Heart left ventricle (tissue), 16 donors: ENCODE measurements at regions not wholly inside any gene's neighbourhood (a gene's known extent, or its start where the extent isn't known, plus 50 kb on each side); places are given as distances from the start of the nearest gene placed in this dataset.

Experiments
- ATAC-seq, 4 donors: fragments of 200-7000 bp; cut with Tn5 transposase; one replicate each; pipeline ENCODE4 v1.9.1; 2020 to 2022; ENCODE audit warnings: moderate library complexity in 4 of 4, mild to moderate bottlenecking in 3 of 4, moderate number of reproducible peaks in 1 of 4
- DNase-seq, 5 donors: peaks; one replicate each; pipeline ENCODE4 v3.0.0-alpha.2; 2020
- H3K27ac ChIP-seq, 12 donors: fragments of 200-600 bp; sonication (generic) in 4 of 12; one replicate each; pipeline versions ENCODE4 v1.5.0 to v1.8.0; 2016 to 2022; ENCODE audit warnings: mild to moderate bottlenecking in 2 of 12
- H3K27me3 ChIP-seq, 9 donors: fragments of 200-600 bp; sonication (generic) in 2 of 9; one replicate each; pipeline versions ENCODE4 v1.5.1 to v1.8.0; 2016 to 2022; ENCODE audit warnings: mild to moderate bottlenecking in 3 of 9
- H3K36me3 ChIP-seq, 9 donors: fragments of 200-600 bp; sonication (generic) in 2 of 9; one replicate each; pipeline versions ENCODE4 v1.5.0 to v1.8.0; 2018 to 2022; ENCODE audit warnings: mild to moderate bottlenecking in 2 of 9
- H3K4me1 ChIP-seq, 12 donors: fragments of 200-600 bp; sonication (generic) in 4 of 12; one replicate each; pipeline versions ENCODE4 v1.5.0 to v1.8.0; 2016 to 2022; ENCODE audit warnings: mild to moderate bottlenecking in 3 of 12
- H3K4me3 ChIP-seq, 12 donors: fragments of 200-600 bp; sonication (generic) in 4 of 12; one replicate each; pipeline versions ENCODE4 v1.5.0 to v1.8.0; 2017 to 2022; ENCODE audit warnings: mild to moderate bottlenecking in 9 of 12, moderate library complexity in 4 of 12
- H3K9me3 ChIP-seq, 12 donors: fragments of 200-600 bp; sonication (generic) in 4 of 12; one replicate each; pipeline versions ENCODE4 v1.5.0 to v1.8.0; 2016 to 2022; ENCODE audit warnings: mild to moderate bottlenecking in 1 of 12
- POLR2A ChIP-seq, 2 donors: fragments of 450-650 bp; IDR thresholded peaks; one replicate each; pipeline ENCODE4 v1.6.1; 2017; ENCODE audit warnings: antibody characterized with exemption in 2 of 2, mild to moderate bottlenecking in 2 of 2, moderate library complexity in 2 of 2
- WGBS, 4 donors: extraction: QIAGEN DNeasy Blood & Tissue Kit in 2 of 4; methylation state at CpG; one replicate each; pipeline versions ENCODE4 v1.1.5 to v1.1.7; 2013 to 2018; 5-methylcytosine and 5-hydroxymethylcytosine counted together
- intact Hi-C, 10 donors: fragments of 100-400 bp; cut with DNase I; formaldehyde crosslinking; loops; one replicate each; pipeline versions ENCODE4 v1.11.1 to v1.14.2; 2022
- TF ChIP-seq, protein P1 (sequence below), 12 donors: fragments of 200-600 bp; sonication (generic) in 4 of 12; IDR thresholded peaks; one replicate each; pipeline versions ENCODE4 v1.5.0 to v1.8.0; 2018 to 2022; ENCODE audit warnings: antibody characterized with exemption in 12 of 12, mild to moderate bottlenecking in 5 of 12
- donor health status: ischemic (EF 13 %, LVEDD 7.1; RV severe dilation, severe dysfunction).
- donor health status: healthy with polysubstance abuse.
- donor health status: DM: no; HTN: yes; CAD: no.
- donor health status: DM: no; HTN: no; CAD: no.
- donor health status: ischemic (EF 25% LVEDD 6.9; RV normal size, moderate dysfunction).
- donor health status: ischemic (EF 25% LVEDD 5.7; RV mildly dilated, moderate dysfunction).
- donor health status: healthy.
- donor health status: DM: yes; HTN: yes; CAD: no.
- donor health status: ischemic (EF 35%, LVEDD 5.7; RV mildly dilated, moderate dysfunction).
- donor health status: nonischemic (EF 11% LVEDD 7.7; RV severe dilation, severe dysfunction).
- donor health status: DM: yes; HTN: yes; CAD: no.
- donor health status: PGD.
- donor health status: ischemic (EF 29% LVEDD 5.4; RV normal size, mild dysfunction).
- donor health status: nonischemic (EF 23%, LVEDD 6.1; RV moderate dilation, normal function).

DNA sequence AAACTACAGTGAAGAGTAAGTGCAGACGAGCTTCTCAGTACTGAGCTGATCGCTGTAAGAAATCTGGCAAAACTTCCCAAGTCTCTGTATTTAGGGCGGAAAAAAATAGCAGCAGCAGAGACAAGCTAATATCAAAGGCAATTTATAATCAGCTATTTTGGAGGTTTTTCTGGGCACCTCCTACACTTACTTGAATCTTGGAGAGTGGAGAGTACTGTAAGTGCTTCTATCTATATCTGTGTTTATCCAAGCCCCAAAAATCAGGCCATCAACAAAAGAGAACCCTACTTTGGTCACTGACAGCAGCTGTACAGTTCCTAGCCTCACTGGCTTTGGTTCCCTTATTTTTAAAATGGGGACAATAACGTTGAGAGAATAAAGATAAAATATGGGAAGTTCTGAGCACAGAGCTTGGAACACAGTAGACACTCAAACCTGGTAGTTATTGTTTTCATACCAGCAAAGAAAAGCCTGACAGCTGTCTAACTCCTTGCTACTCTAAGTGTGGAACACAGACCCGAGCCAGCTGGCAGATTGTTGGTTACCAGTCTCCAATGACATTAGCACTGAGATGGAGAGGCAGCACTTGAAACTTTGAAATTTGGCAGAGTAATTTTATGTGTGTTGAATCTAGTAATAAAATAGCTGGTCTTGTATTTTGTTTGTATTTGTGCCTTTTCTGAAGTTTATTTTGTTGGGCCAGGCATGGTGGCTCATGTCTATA is 96.0 kb upstream of the SLC28A3 start:
- Histone ChIP-seq H3K36me3 (no peaks in the 10 kb centered on the region), H3K4me1 (peaks cover 0 to 10% (median 0%) of the 10 kb centered on the region in 12 donors), H3K4me3 (peak overlapping the region in 2 of 12 donors; percentile 21 to 24), H3K9me3 (peaks cover 0 to 3% (median 0%) of the 10 kb centered on the region in 12 donors), H3K27me3 (no peaks in the 10 kb centered on the region), H3K27ac (peak overlapping the region in 3 of 12 donors; percentile 19 to 46 (median 25))
- intact Hi-C loops: no loop called here
- peak; percentile 75 to 91 (median 88) for ATAC-seq
- TF ChIP-seq, protein P1, sequence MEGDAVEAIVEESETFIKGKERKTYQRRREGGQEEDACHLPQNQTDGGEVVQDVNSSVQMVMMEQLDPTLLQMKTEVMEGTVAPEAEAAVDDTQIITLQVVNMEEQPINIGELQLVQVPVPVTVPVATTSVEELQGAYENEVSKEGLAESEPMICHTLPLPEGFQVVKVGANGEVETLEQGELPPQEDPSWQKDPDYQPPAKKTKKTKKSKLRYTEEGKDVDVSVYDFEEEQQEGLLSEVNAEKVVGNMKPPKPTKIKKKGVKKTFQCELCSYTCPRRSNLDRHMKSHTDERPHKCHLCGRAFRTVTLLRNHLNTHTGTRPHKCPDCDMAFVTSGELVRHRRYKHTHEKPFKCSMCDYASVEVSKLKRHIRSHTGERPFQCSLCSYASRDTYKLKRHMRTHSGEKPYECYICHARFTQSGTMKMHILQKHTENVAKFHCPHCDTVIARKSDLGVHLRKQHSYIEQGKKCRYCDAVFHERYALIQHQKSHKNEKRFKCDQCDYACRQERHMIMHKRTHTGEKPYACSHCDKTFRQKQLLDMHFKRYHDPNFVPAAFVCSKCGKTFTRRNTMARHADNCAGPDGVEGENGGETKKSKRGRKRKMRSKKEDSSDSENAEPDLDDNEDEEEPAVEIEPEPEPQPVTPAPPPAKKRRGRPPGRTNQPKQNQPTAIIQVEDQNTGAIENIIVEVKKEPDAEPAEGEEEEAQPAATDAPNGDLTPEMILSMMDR (IDR thresholded peaks at IDR 0.05): no peak
- TF ChIP-seq POLR2A (IDR thresholded peaks at IDR 0.05): no peak
- DNase-seq: peak in 4 of 5 donors; percentile 16 to 78 (median 41)
- 32 to 39% (median 35%) methylated on average over 5 of the region's 5 CpGs for WGBS, 4 donors

DNA sequence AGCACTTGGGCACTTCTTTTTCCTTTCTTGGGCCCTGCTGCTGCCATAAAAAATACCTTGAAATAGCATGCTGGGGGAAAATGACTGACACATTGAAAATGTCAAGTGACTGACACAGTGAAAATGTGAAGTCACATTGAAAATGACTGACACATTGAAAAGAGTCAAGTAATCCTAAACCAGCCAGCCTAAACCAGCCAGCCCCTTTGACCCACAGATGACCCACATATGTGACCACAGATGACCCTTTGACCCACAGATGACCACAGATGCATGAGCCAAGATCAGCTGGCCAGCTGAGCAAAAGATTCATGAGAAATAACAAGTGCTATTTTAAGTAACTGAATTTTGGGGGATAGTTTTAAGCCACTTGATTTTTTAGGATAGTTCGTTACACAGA is 97.8 kb upstream of the SLC28A3 start:
- Histone ChIP-seq H3K9me3 (peaks cover 0 to 3% (median 0%) of the 10 kb centered on the region in 12 donors), H3K27ac (no peak overlapping the region), H3K4me3 (no peak overlapping the region), H3K36me3 (no peaks in the 10 kb centered on the region), H3K27me3 (no peaks in the 10 kb centered on the region), H3K4me1 (peaks cover 0 to 10% (median 0%) of the 10 kb centered on the region in 12 donors)
- DNase-seq (no peak), ATAC-seq (no peak)
- intact Hi-C loops: no loop called here
- 92 to 97% (median 95%) methylated on average over 1 of the region's 1 CpG for WGBS, 4 donors
- no peak for TF ChIP-seq POLR2A (IDR thresholded peaks at IDR 0.05)
- TF ChIP-seq, protein P1 (IDR thresholded peaks at IDR 0.05): no peak

DNA sequence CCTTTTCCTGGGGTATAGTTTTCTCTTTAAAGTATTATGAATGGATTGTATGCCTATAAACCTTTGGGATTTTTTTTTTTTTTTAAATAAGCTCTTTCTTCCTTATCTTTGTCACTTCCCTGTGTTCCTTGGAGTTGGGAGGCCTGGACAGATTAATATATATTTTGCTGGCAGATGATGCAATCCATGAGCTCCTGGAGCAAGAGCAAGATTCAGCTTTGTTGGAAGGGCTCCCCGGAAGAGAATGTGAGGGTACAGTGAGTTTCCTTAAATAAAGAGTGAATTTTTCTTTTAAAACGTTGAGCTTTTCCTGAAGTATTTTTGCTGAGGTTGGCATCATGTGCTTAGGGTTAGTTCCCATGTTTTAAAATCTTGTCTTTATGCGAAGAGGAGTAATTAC is 98.7 kb upstream of the SLC28A3 start:
- intact Hi-C loops: no loop called here
- no peak for DNase-seq
- Histone ChIP-seq H3K4me3 (no peak overlapping the region), H3K9me3 (peaks cover 0 to 3% (median 0%) of the 10 kb centered on the region in 12 donors), H3K27ac (no peak overlapping the region), H3K27me3 (no peaks in the 10 kb centered on the region), H3K4me1 (peaks cover 0 to 10% (median 0%) of the 10 kb centered on the region in 12 donors), H3K36me3 (no peaks in the 10 kb centered on the region)
- ATAC-seq: no peak
- WGBS, 4 donors: 51 to 60% (median 56%) methylated on average over 3 of the region's 3 CpGs
- TF ChIP-seq POLR2A (IDR thresholded peaks at IDR 0.05): no peak
- TF ChIP-seq, protein P1 (IDR thresholded peaks at IDR 0.05): no peak

DNA sequence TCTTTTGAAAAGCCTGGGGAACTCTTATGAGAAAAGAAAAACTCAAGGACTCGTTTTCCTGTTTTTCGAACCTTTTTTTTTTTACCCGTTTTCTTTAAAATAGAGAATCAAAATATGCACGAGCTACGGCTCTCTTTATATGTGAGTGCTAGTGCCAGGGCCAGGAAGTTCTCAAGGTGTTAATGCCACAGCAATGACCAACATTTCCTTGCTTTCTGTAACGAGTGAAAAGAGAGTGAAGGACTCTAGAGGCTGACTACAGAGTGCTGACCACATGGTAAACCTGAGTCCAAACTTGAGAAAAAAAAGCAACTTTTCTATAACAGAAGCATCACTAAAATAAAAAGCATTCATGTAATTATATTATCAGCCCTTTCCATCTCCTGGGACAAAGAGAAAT is 102.2 kb upstream of the SLC28A3 start:
- H3K27me3 ChIP-seq: no peaks in the 10 kb centered on the region
- no peak overlapping the region for H3K4me3 ChIP-seq
- H3K9me3 ChIP-seq: no peaks in the 10 kb centered on the region
- TF ChIP-seq POLR2A (IDR thresholded peaks at IDR 0.05): no peak
- TF ChIP-seq, protein P1 (IDR thresholded peaks at IDR 0.05): no peak
- no peak for ATAC-seq
- 71 to 80% (median 73%) methylated on average over 6 of the region's 6 CpGs for WGBS, 4 donors
- H3K4me1 ChIP-seq: no peaks in the 10 kb centered on the region
- DNase-seq: no peak
- intact Hi-C loops: no loop called here
- H3K27ac ChIP-seq: no peak overlapping the region
- H3K36me3 ChIP-seq: no peaks in the 10 kb centered on the region
